HT-29 (cell line): ENCODE measurements at regions not wholly inside any gene's neighbourhood (a gene's known extent, or its start where the extent isn't known, plus 50 kb on each side); places are given as distances from the start of the nearest gene placed in this dataset. TPM values are rescaled to one million over a fixed set of nuclear protein-coding genes. Genes with fewer than 3 reads are reported as not detected.

ENCODE experiments used
- small RNA-seq: library from RNA; depleted of rRNA; stranded (forward); fragments of <200 nt; gene quantifications from one replicate; pipeline ENCODE3, GENCODE V24; 2014

Small RNAs in the stretch of these regions (small RNA-seq; reads per million reads assigned to genes)
- gene AC234779.1: not detected
